ENCODE measurements at regions not wholly inside any gene's neighbourhood (a gene's known extent, or its start where the extent isn't known, plus 50 kb on each side); places are given as distances from the start of the nearest gene placed in this dataset.

- Histone ChIP-seq H3K27ac (ENCODE audit: low read depth in 1 of 2, low read length in 2 of 2) (no peak overlapping the region), H3K9ac (ENCODE audit: low read depth in 1 of 2, low read length in 2 of 2) (no peak overlapping the region), H3K27me3 (ENCODE audit: control insufficient read depth in 4 of 4, insufficient read depth in 4 of 4, low read length in 3 of 4) (no peaks in the 10 kb centered on the region), H3K4me1 (ENCODE audit: control insufficient read depth in 4 of 4, insufficient read depth in 4 of 4, low read length in 3 of 4) (no peaks in the 10 kb centered on the region), H3K4me3 (ENCODE audit: low read depth in 1 of 3, low read length in 3 of 3) (no peak overlapping the region), H3K9me3 (ENCODE audit: control insufficient read depth in 4 of 4, low read length in 3 of 4) (no peaks in the 10 kb centered on the region), H3K36me3 (ENCODE audit: control insufficient read depth in 4 of 4, insufficient read depth in 3 of 4, low read depth in 1 of 4, low read length in 3 of 4) (no peaks in the 10 kb centered on the region)
- no peak for TF ChIP-seq YY1 (IDR thresholded peaks at IDR 0.05)
- DNase-seq (ENCODE audit: low spot score) = no peak
- WGBS = 92% methylated on average over 1 of the region's 1 CpG
Observed at GRCh38 chr7:81462672-81463071, 307.2 kb downstream of the HGF start.

- Histone ChIP-seq H3K9ac (ENCODE audit: low read depth in 1 of 2, low read length in 2 of 2) (no peak overlapping the region), H3K27ac (ENCODE audit: low read depth in 1 of 2, low read length in 2 of 2) (no peak overlapping the region), H3K4me3 (ENCODE audit: low read depth in 1 of 3, low read length in 3 of 3) (no peak overlapping the region), H3K27me3 (ENCODE audit: control insufficient read depth in 4 of 4, insufficient read depth in 4 of 4, low read length in 3 of 4) (no peaks in the 10 kb centered on the region), H3K9me3 (ENCODE audit: control insufficient read depth in 4 of 4, low read length in 3 of 4) (no peaks in the 10 kb centered on the region), H3K36me3 (ENCODE audit: control insufficient read depth in 4 of 4, insufficient read depth in 3 of 4, low read depth in 1 of 4, low read length in 3 of 4) (no peaks in the 10 kb centered on the region), H3K4me1 (ENCODE audit: control insufficient read depth in 4 of 4, insufficient read depth in 4 of 4, low read length in 3 of 4) (no peaks in the 10 kb centered on the region)
- 33% methylated on average over 1 of the region's 1 CpG for WGBS
- no peak for TF ChIP-seq TAF1 (conservative IDR thresholded peaks at IDR 0.05)
- no peak for TF ChIP-seq GABPA (IDR thresholded peaks at IDR 0.05 in 1 of 2, conservative IDR thresholded peaks at IDR 0.05 in 1 of 2)
- TF ChIP-seq YY1 (IDR thresholded peaks at IDR 0.05) = no peak
- TF ChIP-seq FOXA1 (IDR thresholded peaks at IDR 0.05) = no peak
- no peak for TF ChIP-seq RAD21 (IDR thresholded peaks at IDR 0.05)
- TF ChIP-seq, protein P1, sequence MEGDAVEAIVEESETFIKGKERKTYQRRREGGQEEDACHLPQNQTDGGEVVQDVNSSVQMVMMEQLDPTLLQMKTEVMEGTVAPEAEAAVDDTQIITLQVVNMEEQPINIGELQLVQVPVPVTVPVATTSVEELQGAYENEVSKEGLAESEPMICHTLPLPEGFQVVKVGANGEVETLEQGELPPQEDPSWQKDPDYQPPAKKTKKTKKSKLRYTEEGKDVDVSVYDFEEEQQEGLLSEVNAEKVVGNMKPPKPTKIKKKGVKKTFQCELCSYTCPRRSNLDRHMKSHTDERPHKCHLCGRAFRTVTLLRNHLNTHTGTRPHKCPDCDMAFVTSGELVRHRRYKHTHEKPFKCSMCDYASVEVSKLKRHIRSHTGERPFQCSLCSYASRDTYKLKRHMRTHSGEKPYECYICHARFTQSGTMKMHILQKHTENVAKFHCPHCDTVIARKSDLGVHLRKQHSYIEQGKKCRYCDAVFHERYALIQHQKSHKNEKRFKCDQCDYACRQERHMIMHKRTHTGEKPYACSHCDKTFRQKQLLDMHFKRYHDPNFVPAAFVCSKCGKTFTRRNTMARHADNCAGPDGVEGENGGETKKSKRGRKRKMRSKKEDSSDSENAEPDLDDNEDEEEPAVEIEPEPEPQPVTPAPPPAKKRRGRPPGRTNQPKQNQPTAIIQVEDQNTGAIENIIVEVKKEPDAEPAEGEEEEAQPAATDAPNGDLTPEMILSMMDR (IDR thresholded peaks at IDR 0.05; ENCODE audit: low read depth, low read length, missing input control) = no peak
- TF ChIP-seq, protein P2, sequence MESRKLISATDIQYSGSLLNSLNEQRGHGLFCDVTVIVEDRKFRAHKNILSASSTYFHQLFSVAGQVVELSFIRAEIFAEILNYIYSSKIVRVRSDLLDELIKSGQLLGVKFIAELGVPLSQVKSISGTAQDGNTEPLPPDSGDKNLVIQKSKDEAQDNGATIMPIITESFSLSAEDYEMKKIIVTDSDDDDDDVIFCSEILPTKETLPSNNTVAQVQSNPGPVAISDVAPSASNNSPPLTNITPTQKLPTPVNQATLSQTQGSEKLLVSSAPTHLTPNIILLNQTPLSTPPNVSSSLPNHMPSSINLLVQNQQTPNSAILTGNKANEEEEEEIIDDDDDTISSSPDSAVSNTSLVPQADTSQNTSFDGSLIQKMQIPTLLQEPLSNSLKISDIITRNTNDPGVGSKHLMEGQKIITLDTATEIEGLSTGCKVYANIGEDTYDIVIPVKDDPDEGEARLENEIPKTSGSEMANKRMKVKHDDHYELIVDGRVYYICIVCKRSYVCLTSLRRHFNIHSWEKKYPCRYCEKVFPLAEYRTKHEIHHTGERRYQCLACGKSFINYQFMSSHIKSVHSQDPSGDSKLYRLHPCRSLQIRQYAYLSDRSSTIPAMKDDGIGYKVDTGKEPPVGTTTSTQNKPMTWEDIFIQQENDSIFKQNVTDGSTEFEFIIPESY (IDR thresholded peaks at IDR 0.05) = no peak
- no peak for TF ChIP-seq JUND (IDR thresholded peaks at IDR 0.05)
- TF ChIP-seq MAX (IDR thresholded peaks at IDR 0.05) = no peak
- TF ChIP-seq SP1 (IDR thresholded peaks at IDR 0.05) = no peak
- TF ChIP-seq RXRA (IDR thresholded peaks at IDR 0.05) = no peak
- TF ChIP-seq HNF4A (conservative IDR thresholded peaks at IDR 0.05) = no peak
- no peak for TF ChIP-seq EGR1 (IDR thresholded peaks at IDR 0.05; ENCODE audit: low read depth in 2 of 2)
- no peak for TF ChIP-seq FOXA2 (IDR thresholded peaks at IDR 0.05)
- TF ChIP-seq NR2F2 (IDR thresholded peaks at IDR 0.05) = no peak
- TF ChIP-seq REST (IDR thresholded peaks at IDR 0.05) = no peak
- no peak for TF ChIP-seq ATF3 (IDR thresholded peaks at IDR 0.05)
- no peak for DNase-seq (ENCODE audit: low spot score)
Observed at GRCh38 chr7:81460250-81461045, 309.4 kb downstream of the HGF start.
